HEK293T (cell line): ENCODE measurements at regions not wholly inside any gene's neighbourhood (a gene's known extent, or its start where the extent isn't known, plus 50 kb on each side); places are given as distances from the start of the nearest gene placed in this dataset.
"Not testable (repeated sequence)": the region's sequence is repeated elsewhere in the genome, so short reads cannot be mapped to it uniquely, and the experiment has no call there.

ENCODE experiments used
- CTCF ChIA-PET: fragments of 350-600 bp; formaldehyde crosslinking; extraction: SDS; loops from one replicate; lab custom pipeline; 2021; ENCODE audit warnings: antibody characterized with exemption, inconsistent platforms; lab: Yijun Ruan, JAX
- POLR2A ChIA-PET: fragments of 350-600 bp; formaldehyde crosslinking; extraction: SDS; loops from one replicate; lab custom pipeline; 2020; ENCODE audit warnings: antibody characterized with exemption, inconsistent platforms; lab: Yijun Ruan, JAX
- DNase-seq: peaks from one replicate; pipeline ENCODE4 v3.0.0; 2012; ENCODE audit warnings: mixed read lengths; ENCODE audit errors: extremely low spot score
- ARNT ChIP-seq: fragments of 450-650 bp; IDR thresholded peaks from 2 replicates; pipeline ENCODE4 v1.6.1; 2017; ENCODE audit warnings: mild to moderate bottlenecking
- BHLHE40 ChIP-seq: fragments of 450-650 bp; IDR thresholded peaks from 2 replicates; pipeline ENCODE4 v1.6.1; 2016; ENCODE audit warnings: mild to moderate bottlenecking, moderate library complexity, borderline replicate concordance
- CTBP1 ChIP-seq: fragments of 450-650 bp; IDR thresholded peaks from 2 replicates; pipeline ENCODE4 v1.6.1; 2016; ENCODE audit warnings: borderline replicate concordance
- ELF4 ChIP-seq: fragments of 450-650 bp; IDR thresholded peaks from 2 replicates; pipeline ENCODE4 v1.6.1; 2017; ENCODE audit warnings: antibody characterized with exemption
- FOXA1 ChIP-seq: fragments of 450-650 bp; IDR thresholded peaks from 2 replicates; pipeline ENCODE4 v1.6.1; 2016; ENCODE audit warnings: mild to moderate bottlenecking
- FOXK2 ChIP-seq: fragments of 450-650 bp; IDR thresholded peaks from 2 replicates; pipeline ENCODE4 v1.6.1; 2016; ENCODE audit warnings: mild to moderate bottlenecking
- FOXM1 ChIP-seq: fragments of 450-650 bp; IDR thresholded peaks from 2 replicates; pipeline ENCODE4 v1.6.1; 2017; ENCODE audit warnings: mild to moderate bottlenecking, borderline replicate concordance
- HDGF ChIP-seq: fragments of 450-650 bp; IDR thresholded peaks from 2 replicates; pipeline ENCODE4 v1.6.1; 2017; ENCODE audit warnings: antibody characterized with exemption, borderline replicate concordance
- L3MBTL2 ChIP-seq: fragments of 450-650 bp; conservative IDR thresholded peaks from 2 replicates; pipeline ENCODE4 v1.6.1; 2016; ENCODE audit warnings: mild to moderate bottlenecking
- LEF1 ChIP-seq: fragments of 450-650 bp; IDR thresholded peaks from 2 replicates; pipeline ENCODE4 v1.6.1; 2017; ENCODE audit warnings: mild to moderate bottlenecking, borderline replicate concordance
- NFRKB ChIP-seq: fragments of 450-650 bp; IDR thresholded peaks from 2 replicates; pipeline ENCODE4 v1.6.1; 2016; ENCODE audit warnings: mild to moderate bottlenecking, moderate library complexity
- SP1 ChIP-seq: fragments of 450-650 bp; IDR thresholded peaks from 2 replicates; pipeline ENCODE4 v1.6.1; 2017
- SUZ12 ChIP-seq: fragments of 450-650 bp; IDR thresholded peaks from 2 replicates; pipeline ENCODE4 v1.6.1; 2016; ENCODE audit warnings: mild to moderate bottlenecking
- TARDBP ChIP-seq: fragments of 450-650 bp; IDR thresholded peaks from 2 replicates; pipeline ENCODE4 v1.6.1; 2016
- ZNF384 ChIP-seq: fragments of 450-650 bp; IDR thresholded peaks from 2 replicates; pipeline ENCODE4 v1.6.1; 2016
- TF ChIP-seq, protein P1 (sequence below): fragments of 450-650 bp; IDR thresholded peaks from 2 replicates; pipeline ENCODE4 v1.6.1; 2016

DNA sequence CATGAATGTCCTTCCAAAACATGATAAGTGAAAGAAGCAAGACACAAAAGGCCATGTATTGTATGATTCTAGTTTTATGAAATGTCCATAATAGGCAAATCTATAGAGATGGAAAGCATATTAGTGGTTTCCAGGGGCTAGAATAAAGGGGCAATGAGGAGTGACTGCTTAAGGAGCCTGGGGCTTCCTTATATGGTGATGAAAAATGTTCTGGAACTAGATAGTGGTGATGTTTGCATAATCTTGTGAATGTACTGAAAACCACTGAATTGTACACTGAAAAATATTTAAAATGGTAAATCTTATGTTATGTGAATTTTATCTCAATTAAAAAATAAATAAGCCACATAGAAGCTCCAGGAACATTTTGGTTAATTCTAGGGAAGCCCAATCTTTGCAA is 144.4 kb upstream of the ANKRD55 start:
- POLR2A ChIA-PET = no interaction called here

DNA sequence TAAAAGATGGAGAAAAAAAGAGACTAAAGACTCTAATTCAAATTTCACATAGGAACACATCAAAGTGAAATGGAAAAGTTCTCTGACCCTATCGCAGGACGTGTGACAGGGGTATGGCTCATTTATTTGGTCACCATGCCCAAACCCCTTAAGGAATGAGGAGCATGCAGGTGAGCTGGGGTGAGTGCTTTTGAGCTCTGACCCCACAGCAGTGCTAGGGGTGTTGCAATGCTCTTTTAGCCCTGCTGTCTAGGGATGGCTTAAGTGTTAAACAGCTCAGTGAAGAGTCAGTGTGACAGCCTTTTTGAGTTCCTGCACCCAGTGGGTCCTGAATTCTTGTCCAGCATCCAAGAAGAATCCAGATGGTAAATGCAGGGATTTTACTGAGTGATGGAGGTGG is 143.0 kb upstream of the ANKRD55 start:
- DNase-seq = no peak
- POLR2A ChIA-PET = no interaction called here
- CTCF ChIA-PET = no interaction called here
- TF ChIP-seq LEF1 = no peak
- TF ChIP-seq TARDBP = no peak
- no peak for TF ChIP-seq HDGF
- TF ChIP-seq ZNF384 = no peak
- TF ChIP-seq ELF4 = no peak
- TF ChIP-seq L3MBTL2 = no peak
- no peak for TF ChIP-seq SUZ12
- no peak for TF ChIP-seq BHLHE40
- TF ChIP-seq FOXK2 = no peak
- no peak for TF ChIP-seq SP1
- TF ChIP-seq ARNT = no peak
- TF ChIP-seq FOXM1 = no peak
- TF ChIP-seq, protein P1, sequence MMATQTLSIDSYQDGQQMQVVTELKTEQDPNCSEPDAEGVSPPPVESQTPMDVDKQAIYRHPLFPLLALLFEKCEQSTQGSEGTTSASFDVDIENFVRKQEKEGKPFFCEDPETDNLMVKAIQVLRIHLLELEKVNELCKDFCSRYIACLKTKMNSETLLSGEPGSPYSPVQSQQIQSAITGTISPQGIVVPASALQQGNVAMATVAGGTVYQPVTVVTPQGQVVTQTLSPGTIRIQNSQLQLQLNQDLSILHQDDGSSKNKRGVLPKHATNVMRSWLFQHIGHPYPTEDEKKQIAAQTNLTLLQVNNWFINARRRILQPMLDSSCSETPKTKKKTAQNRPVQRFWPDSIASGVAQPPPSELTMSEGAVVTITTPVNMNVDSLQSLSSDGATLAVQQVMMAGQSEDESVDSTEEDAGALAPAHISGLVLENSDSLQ = no peak
- TF ChIP-seq FOXA1 = no peak
- TF ChIP-seq NFRKB = no peak
- TF ChIP-seq CTBP1 = no peak

More for the DNA sequence above, 144.4 kb upstream of the ANKRD55 start:
- no peak for DNase-seq
- TF ChIP-seq, protein P1 = no peak
- TF ChIP-seq BHLHE40 = no peak
- no peak for TF ChIP-seq FOXA1
- no peak for TF ChIP-seq ELF4
- CTCF ChIA-PET = no interaction called here

DNA sequence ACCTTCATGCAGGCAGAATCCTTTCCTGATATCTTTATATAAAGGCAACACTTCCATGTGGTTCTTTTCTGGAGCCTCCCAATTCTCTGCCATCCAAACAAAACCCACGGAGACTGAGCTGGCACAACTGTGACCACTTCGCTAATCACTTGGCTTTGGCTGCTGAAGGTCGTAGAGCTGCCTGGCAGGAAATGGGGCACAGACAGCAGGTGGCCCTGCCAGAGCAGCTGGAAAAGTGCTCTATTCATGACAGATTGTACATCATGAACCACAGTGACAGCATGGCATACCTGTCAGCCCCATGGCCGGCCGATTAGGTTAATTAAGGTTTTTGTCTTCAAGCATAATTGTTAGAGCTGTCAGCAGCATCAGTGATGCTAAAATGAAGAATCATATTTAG is 141.9 kb upstream of the ANKRD55 start:
- ChIA-PET CTCF (no interaction called here), POLR2A (no interaction called here)
- TF ChIP-seq FOXM1 (no peak), NFRKB (no peak), L3MBTL2 (no peak), ZNF384 (no peak)
- no peak for DNase-seq

DNA sequence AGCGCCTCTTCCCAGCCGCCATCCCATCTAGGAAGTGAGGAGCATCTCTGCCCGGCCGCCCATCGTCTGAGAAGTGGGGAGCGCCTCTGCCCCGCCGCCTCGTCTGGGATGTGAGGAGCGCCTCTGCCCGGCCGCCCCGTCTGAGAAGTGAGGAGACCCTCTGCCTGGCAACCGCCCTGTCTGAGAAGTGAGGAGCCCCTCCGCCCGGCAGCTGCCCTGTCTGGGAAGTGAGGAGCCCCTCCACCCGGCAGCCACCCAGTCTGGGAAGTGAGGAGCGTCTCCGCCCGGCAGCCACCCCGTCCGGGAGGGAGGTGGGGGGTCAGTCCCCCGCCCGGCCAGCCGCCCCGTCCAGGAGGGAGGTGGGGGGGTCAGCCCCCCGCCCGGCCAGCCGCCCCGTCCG is 139.4 kb upstream of the ANKRD55 start:
- POLR2A ChIA-PET, DNase-seq, CTCF ChIA-PET: not testable (repeated sequence)

DNA sequence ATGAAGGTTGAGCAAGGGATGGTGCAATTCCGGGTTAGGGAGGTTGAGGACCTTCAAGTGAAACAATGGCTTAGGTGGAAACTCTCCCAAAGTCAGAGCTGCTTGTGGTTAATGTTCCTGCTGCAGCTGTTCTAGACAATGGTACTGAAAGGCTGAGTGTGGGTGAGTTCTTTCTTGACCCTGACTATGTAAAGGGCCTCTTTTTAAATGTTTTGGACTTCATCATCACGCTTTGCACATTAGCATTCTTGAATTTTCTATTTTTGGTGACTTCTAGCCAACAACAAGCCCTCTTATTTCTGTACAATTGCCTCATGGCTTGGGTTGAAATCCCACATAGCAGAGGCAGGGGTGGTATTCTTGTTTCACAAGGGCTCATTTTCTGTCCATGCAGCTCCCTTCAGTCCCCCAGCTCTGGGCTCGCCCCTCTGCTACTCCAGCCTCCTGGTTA is 136.3 kb upstream of the ANKRD55 start:
- no peak for TF ChIP-seq SUZ12
- TF ChIP-seq ARNT = no peak
- no peak for TF ChIP-seq BHLHE40
- TF ChIP-seq ZNF384 = no peak
- no peak for TF ChIP-seq CTBP1
- TF ChIP-seq, protein P1 = no peak
- no peak for TF ChIP-seq L3MBTL2
- TF ChIP-seq SP1 = no peak
- no peak for TF ChIP-seq TARDBP
- TF ChIP-seq LEF1 = no peak
- no peak for TF ChIP-seq FOXM1
- no peak for TF ChIP-seq FOXK2
- TF ChIP-seq FOXA1 = no peak
- TF ChIP-seq ELF4 = no peak
- no peak for TF ChIP-seq NFRKB
- DNase-seq = no peak
- ChIA-PET POLR2A (no interaction called here), CTCF (no interaction called here)

DNA sequence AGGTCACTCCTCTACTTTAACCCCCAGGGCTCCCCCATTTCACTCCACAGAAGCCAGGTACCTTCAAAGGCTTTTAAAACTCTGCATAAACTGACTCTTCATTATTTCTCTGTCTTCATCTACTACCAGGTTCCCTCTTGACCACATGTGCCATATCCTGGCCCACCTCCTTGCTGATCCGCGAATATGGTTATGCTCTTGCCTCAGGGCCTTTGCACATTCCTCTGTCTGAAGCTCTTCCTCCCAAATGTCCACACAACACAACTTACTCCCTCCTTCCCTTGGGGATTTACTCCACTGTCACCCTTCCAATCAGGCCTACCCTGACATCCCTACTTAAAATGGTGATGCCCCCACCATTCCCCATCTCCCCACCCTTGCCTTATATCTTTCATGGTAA is 134.6 kb upstream of the ANKRD55 start:
- ChIA-PET CTCF (no interaction called here), POLR2A (no interaction called here)
- TF ChIP-seq NFRKB (no peak), ARNT (no peak), TARDBP (no peak), ZNF384 (no peak), BHLHE40 (no peak), FOXK2 (no peak), ELF4 (no peak), FOXM1 (no peak), L3MBTL2 (no peak), SP1 (no peak), CTBP1 (no peak)
- TF ChIP-seq, protein P1 = no peak
- no peak for DNase-seq

DNA sequence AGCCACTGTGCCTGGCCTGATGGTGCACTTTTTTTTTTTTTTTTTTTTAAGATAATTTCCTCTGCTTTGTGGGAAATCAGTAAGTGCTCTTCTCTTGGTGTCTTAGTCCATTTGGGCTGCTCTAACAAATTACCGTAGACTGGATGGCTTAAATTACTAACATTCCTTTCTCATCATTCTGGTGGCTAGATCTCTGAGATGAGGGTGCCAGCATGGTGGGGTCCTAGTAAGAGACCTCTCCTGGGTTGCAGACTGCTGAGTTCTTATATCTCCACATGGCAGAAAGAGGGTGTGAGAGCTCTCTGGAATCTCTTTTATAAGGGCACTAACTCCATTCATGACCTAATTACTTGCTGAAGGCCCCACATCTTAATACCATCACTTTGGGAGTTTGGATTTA is 133.9 kb upstream of the ANKRD55 start:
- ChIA-PET POLR2A (no interaction called here), CTCF (no interaction called here)
- DNase-seq = no peak
- TF ChIP-seq, protein P1 = no peak
